GM23338 (cell line): ENCODE measurements at regions not wholly inside any gene's neighbourhood (a gene's known extent, or its start where the extent isn't known, plus 50 kb on each side); places are given as distances from the start of the nearest gene placed in this dataset.

Source experiments
- ATAC-seq: fragments of 200-7000 bp; cut with Tn5 transposase; 3 replicates; pipeline ENCODE4 v1.9.1; 2020
- DNase-seq: peaks from one replicate; pipeline ENCODE4 v3.0.0-alpha.2; 2015; ENCODE audit warnings: low spot score
- H2AFZ ChIP-seq: fragments of 200-600 bp; sonication (generic); 2 replicates; pipeline ENCODE4 v1.8.0; 2016; ENCODE audit warnings: antibody characterized with exemption, mild to moderate bottlenecking, moderate library complexity
- H3F3A ChIP-seq: fragments of 200-600 bp; sonication (generic); replicated peaks from 2 replicates; pipeline ENCODE4 v1.8.0; 2017; ENCODE audit warnings: antibody characterized with exemption, mixed run types, low read depth
- H3K27ac ChIP-seq: fragments of 200-600 bp; sonication (generic); 2 replicates; pipeline ENCODE4 v1.6.1; 2016; ENCODE audit warnings: low read depth
- H3K27me3 ChIP-seq: fragments of 200-600 bp; sonication (generic); 2 replicates; pipeline ENCODE4 v1.8.0; 2016; ENCODE audit warnings: mild to moderate bottlenecking, mixed run types, moderate library complexity; ENCODE audit not compliant: insufficient read depth
- H3K36me3 ChIP-seq: fragments of 200-600 bp; sonication (generic); 2 replicates; pipeline ENCODE4 v1.8.0; 2016; ENCODE audit warnings: mild to moderate bottlenecking; ENCODE audit not compliant: insufficient read depth
- H3K4me1 ChIP-seq: fragments of 200-600 bp; sonication (generic); 2 replicates; pipeline ENCODE4 v1.8.0; 2016; ENCODE audit warnings: mild to moderate bottlenecking, moderate library complexity; ENCODE audit not compliant: insufficient read depth
- H3K4me2 ChIP-seq: fragments of 200-600 bp; sonication (generic); 2 replicates; pipeline ENCODE4 v1.7.1; 2017; ENCODE audit warnings: mixed run types
- H3K4me3 ChIP-seq: fragments of 200-600 bp; sonication (generic); 2 replicates; pipeline ENCODE4 v1.6.1; 2016; ENCODE audit warnings: mixed run types
- H3K79me2 ChIP-seq: fragments of 200-600 bp; sonication (generic); replicated peaks from 2 replicates; pipeline ENCODE4 v1.8.0; 2017; ENCODE audit warnings: mild to moderate bottlenecking; ENCODE audit not compliant: insufficient read depth
- H3K9me2 ChIP-seq: fragments of 200-600 bp; sonication (generic); 2 replicates; pipeline ENCODE4 v1.8.0; 2017; ENCODE audit not compliant: insufficient read depth
- H4K20me1 ChIP-seq: fragments of 200-600 bp; sonication (generic); replicated peaks from 2 replicates; pipeline ENCODE4 v1.8.0; 2017; ENCODE audit warnings: mild to moderate bottlenecking; ENCODE audit not compliant: insufficient read depth
- H3K27ac Mint-ChIP-seq: 2 replicates; pipeline ENCODE4 v1.8.0; 2020; ENCODE audit warnings: inconsistent platforms, mild to moderate bottlenecking, moderate library complexity, mixed read lengths
- H3K27me3 Mint-ChIP-seq: 3 replicates; pipeline ENCODE4 v1.8.0; 2022; ENCODE audit warnings: low read depth, mild to moderate bottlenecking, moderate library complexity, mixed read lengths, inconsistent platforms; ENCODE audit not compliant: insufficient read depth, poor library complexity
- H3K36me3 Mint-ChIP-seq: 3 replicates; pipeline ENCODE4 v1.8.0; 2021; ENCODE audit warnings: low read depth, mild to moderate bottlenecking, inconsistent platforms, moderate library complexity, mixed read lengths
- H3K4me1 Mint-ChIP-seq: 3 replicates; pipeline ENCODE4 v1.8.0; 2020; ENCODE audit warnings: mild to moderate bottlenecking, inconsistent platforms, mixed read lengths
- H3K4me3 Mint-ChIP-seq: 3 replicates; pipeline ENCODE4 v1.8.0; 2021; ENCODE audit warnings: moderate library complexity, mild to moderate bottlenecking, inconsistent platforms, mixed read lengths
- H3K9me3 Mint-ChIP-seq: 3 replicates; pipeline ENCODE4 v1.8.0; 2020; ENCODE audit warnings: moderate library complexity, mild to moderate bottlenecking, inconsistent platforms, mixed read lengths
- CREB1 ChIP-seq: fragments of 250-450 bp; sonication (Bioruptor Pico); IDR thresholded peaks from 2 replicates; pipeline ENCODE4 v1.5.0; 2020; ENCODE audit warnings: low read depth, mild to moderate bottlenecking, moderate library complexity
- EZH2 ChIP-seq: fragments of 200-600 bp; sonication (generic); IDR thresholded peaks from one replicate; pipeline ENCODE4 v1.8.0; 2017; ENCODE audit warnings: antibody characterized with exemption, mild to moderate bottlenecking, low read depth; ENCODE audit not compliant: unreplicated experiment
- NANOG ChIP-seq: IDR thresholded peaks from 2 replicates; pipeline ENCODE4 v1.6.1; 2016; ENCODE audit warnings: antibody characterized with exemption, borderline replicate concordance
- ZNF114 ChIP-seq: fragments of 250-450 bp; sonication (Bioruptor Pico); IDR thresholded peaks from 2 replicates; pipeline ENCODE4 v1.5.0; 2020; ENCODE audit warnings: mild to moderate bottlenecking, moderate library complexity
- TF ChIP-seq, protein P1 (sequence below): fragments of 250-450 bp; sonication (Bioruptor Pico); IDR thresholded peaks from 2 replicates; pipeline ENCODE4 v1.5.0; 2020; ENCODE audit warnings: mild to moderate bottlenecking, moderate library complexity
- TF ChIP-seq, protein P2 (sequence below): IDR thresholded peaks from one replicate; pipeline ENCODE4 v1.6.1; 2018; ENCODE audit warnings: antibody characterized with exemption; ENCODE audit not compliant: unreplicated experiment
- TF ChIP-seq, protein P3 (sequence below): IDR thresholded peaks from 2 replicates; pipeline ENCODE4 v1.6.1; 2016; ENCODE audit warnings: antibody characterized with exemption

- Mint-ChIP-seq H3K27me3 (peaks cover 15% of the 10 kb centered on the region), H3K9me3 (no peaks in the 10 kb centered on the region), H3K36me3 (no peaks in the 10 kb centered on the region; the same call in 2 of the 3 replicates), H3K4me3 (no peak overlapping the region), H3K4me1 (no peaks in the 10 kb centered on the region; the same call in 2 of the 3 replicates), H3K27ac (no peak overlapping the region)
- no peak for ATAC-seq
- Histone ChIP-seq H3K9me2 (no peaks in the 10 kb centered on the region), H2AFZ (no peak overlapping the region), H3K79me2 (no peaks in the 10 kb centered on the region), H3K27ac (no peak overlapping the region), H3K36me3 (no peaks in the 10 kb centered on the region), H3K4me2 (no peak overlapping the region), H4K20me1 (no peaks in the 10 kb centered on the region), H3K4me1 (peaks cover 3% of the 10 kb centered on the region; the same call in 1 of the 2 replicates), H3K4me3 (no peak overlapping the region), H3F3A (no peaks in the 10 kb centered on the region), H3K27me3 (peaks cover 19% of the 10 kb centered on the region)
- TF ChIP-seq, protein P1, sequence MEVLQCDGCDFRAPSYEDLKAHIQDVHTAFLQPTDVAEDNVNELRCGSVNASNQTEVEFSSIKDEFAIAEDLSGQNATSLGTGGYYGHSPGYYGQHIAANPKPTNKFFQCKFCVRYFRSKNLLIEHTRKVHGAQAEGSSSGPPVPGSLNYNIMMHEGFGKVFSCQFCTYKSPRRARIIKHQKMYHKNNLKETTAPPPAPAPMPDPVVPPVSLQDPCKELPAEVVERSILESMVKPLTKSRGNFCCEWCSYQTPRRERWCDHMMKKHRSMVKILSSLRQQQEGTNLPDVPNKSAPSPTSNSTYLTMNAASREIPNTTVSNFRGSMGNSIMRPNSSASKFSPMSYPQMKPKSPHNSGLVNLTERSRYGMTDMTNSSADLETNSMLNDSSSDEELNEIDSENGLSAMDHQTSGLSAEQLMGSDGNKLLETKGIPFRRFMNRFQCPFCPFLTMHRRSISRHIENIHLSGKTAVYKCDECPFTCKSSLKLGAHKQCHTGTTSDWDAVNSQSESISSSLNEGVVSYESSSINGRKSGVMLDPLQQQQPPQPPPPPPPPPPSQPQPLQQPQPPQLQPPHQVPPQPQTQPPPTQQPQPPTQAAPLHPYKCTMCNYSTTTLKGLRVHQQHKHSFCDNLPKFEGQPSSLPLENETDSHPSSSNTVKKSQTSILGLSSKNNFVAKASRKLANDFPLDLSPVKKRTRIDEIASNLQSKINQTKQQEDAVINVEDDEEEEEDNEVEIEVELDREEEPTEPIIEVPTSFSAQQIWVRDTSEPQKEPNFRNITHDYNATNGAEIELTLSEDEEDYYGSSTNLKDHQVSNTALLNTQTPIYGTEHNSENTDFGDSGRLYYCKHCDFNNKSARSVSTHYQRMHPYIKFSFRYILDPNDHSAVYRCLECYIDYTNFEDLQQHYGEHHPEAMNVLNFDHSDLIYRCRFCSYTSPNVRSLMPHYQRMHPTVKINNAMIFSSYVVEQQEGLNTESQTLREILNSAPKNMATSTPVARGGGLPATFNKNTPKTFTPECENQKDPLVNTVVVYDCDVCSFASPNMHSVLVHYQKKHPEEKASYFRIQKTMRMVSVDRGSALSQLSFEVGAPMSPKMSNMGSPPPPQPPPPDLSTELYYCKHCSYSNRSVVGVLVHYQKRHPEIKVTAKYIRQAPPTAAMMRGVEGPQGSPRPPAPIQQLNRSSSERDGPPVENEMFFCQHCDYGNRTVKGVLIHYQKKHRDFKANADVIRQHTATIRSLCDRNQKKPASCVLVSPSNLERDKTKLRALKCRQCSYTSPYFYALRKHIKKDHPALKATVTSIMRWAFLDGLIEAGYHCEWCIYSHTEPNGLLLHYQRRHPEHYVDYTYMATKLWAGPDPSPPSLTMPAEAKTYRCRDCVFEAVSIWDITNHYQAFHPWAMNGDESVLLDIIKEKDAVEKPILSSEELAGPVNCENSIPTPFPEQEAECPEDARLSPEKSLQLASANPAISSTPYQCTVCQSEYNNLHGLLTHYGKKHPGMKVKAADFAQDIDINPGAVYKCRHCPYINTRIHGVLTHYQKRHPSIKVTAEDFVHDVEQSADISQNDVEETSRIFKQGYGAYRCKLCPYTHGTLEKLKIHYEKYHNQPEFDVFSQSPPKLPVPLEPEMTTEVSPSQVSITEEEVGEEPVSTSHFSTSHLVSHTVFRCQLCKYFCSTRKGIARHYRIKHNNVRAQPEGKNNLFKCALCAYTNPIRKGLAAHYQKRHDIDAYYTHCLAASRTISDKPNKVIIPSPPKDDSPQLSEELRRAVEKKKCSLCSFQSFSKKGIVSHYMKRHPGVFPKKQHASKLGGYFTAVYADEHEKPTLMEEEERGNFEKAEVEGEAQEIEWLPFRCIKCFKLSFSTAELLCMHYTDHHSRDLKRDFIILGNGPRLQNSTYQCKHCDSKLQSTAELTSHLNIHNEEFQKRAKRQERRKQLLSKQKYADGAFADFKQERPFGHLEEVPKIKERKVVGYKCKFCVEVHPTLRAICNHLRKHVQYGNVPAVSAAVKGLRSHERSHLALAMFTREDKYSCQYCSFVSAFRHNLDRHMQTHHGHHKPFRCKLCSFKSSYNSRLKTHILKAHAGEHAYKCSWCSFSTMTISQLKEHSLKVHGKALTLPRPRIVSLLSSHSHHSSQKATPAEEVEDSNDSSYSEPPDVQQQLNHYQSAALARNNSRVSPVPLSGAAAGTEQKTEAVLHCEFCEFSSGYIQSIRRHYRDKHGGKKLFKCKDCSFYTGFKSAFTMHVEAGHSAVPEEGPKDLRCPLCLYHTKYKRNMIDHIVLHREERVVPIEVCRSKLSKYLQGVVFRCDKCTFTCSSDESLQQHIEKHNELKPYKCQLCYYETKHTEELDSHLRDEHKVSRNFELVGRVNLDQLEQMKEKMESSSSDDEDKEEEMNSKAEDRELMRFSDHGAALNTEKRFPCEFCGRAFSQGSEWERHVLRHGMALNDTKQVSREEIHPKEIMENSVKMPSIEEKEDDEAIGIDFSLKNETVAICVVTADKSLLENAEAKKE: no peak
- TF ChIP-seq ZNF114 (CRISPR knock-in tag) (no peak), EZH2 (no peak), NANOG (no peak), CREB1 (no peak)
- TF ChIP-seq, protein P2, sequence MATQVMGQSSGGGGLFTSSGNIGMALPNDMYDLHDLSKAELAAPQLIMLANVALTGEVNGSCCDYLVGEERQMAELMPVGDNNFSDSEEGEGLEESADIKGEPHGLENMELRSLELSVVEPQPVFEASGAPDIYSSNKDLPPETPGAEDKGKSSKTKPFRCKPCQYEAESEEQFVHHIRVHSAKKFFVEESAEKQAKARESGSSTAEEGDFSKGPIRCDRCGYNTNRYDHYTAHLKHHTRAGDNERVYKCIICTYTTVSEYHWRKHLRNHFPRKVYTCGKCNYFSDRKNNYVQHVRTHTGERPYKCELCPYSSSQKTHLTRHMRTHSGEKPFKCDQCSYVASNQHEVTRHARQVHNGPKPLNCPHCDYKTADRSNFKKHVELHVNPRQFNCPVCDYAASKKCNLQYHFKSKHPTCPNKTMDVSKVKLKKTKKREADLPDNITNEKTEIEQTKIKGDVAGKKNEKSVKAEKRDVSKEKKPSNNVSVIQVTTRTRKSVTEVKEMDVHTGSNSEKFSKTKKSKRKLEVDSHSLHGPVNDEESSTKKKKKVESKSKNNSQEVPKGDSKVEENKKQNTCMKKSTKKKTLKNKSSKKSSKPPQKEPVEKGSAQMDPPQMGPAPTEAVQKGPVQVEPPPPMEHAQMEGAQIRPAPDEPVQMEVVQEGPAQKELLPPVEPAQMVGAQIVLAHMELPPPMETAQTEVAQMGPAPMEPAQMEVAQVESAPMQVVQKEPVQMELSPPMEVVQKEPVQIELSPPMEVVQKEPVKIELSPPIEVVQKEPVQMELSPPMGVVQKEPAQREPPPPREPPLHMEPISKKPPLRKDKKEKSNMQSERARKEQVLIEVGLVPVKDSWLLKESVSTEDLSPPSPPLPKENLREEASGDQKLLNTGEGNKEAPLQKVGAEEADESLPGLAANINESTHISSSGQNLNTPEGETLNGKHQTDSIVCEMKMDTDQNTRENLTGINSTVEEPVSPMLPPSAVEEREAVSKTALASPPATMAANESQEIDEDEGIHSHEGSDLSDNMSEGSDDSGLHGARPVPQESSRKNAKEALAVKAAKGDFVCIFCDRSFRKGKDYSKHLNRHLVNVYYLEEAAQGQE: no peak
- TF ChIP-seq, protein P3, sequence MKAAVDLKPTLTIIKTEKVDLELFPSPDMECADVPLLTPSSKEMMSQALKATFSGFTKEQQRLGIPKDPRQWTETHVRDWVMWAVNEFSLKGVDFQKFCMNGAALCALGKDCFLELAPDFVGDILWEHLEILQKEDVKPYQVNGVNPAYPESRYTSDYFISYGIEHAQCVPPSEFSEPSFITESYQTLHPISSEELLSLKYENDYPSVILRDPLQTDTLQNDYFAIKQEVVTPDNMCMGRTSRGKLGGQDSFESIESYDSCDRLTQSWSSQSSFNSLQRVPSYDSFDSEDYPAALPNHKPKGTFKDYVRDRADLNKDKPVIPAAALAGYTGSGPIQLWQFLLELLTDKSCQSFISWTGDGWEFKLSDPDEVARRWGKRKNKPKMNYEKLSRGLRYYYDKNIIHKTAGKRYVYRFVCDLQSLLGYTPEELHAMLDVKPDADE: no peak
- no peak for DNase-seq
These were observed 139.2 kb downstream of the TPRA1 start for GRCh38 chr3:127451321-127451720.
